Tibial nerve (tissue), 4 donors: ENCODE measurements at regions not wholly inside any gene's neighbourhood (a gene's known extent, or its start where the extent isn't known, plus 50 kb on each side); places are given as distances from the start of the nearest gene placed in this dataset.

Experiments
- DNase-seq, 2 donors: peaks; one replicate each; pipeline ENCODE4 v3.0.0-alpha.2; 2019; ENCODE audit warnings: low spot score in 2 of 2
- H3K27ac ChIP-seq, 4 donors: fragments of 200-600 bp; sonication (generic) in 3 of 4; one replicate each; pipeline ENCODE4 v1.5.1; 2017 to 2019; ENCODE audit warnings: mild to moderate bottlenecking in 1 of 4
- H3K27me3 ChIP-seq, 2 donors: fragments of 200-600 bp; sonication (generic) in 1 of 2; one replicate each; pipeline versions ENCODE4 v1.5.1 to v1.6.0; 2017 to 2019
- H3K36me3 ChIP-seq, 3 donors: fragments of 200-600 bp; sonication (generic); one replicate each; pipeline ENCODE4 v1.5.1; 2018 to 2019
- H3K4me1 ChIP-seq, 4 donors: fragments of 200-600 bp; sonication (generic) in 3 of 4; one replicate each; pipeline ENCODE4 v1.5.1; 2017 to 2019
- H3K4me3 ChIP-seq, 4 donors: fragments of 200-600 bp; sonication (generic) in 3 of 4; one replicate each; pipeline ENCODE4 v1.5.1; 2017 to 2019; ENCODE audit warnings: mild to moderate bottlenecking in 1 of 4, moderate library complexity in 1 of 4
- H3K9me3 ChIP-seq, 4 donors: fragments of 200-600 bp; sonication (generic) in 3 of 4; one replicate each; pipeline ENCODE4 v1.5.1; 2017 to 2019
- CTCF ChIP-seq, 5 experiments: fragments of 200-600 bp in 3 of 5; fragments of 450-650 bp in 2 of 5; sonication (generic) in 3 of 5; IDR thresholded peaks; one replicate each; pipeline ENCODE4 v1.5.1; 2016 to 2019; ENCODE audit warnings: antibody characterized with exemption in 5 of 5, mild to moderate bottlenecking in 3 of 5, moderate library complexity in 2 of 5
- EP300 ChIP-seq, 2 donors: sonication (generic); formaldehyde crosslinking; IDR thresholded peaks; one replicate each; pipeline ENCODE4 v1.6.1; 2017; ENCODE audit warnings: antibody characterized with exemption in 2 of 2, mild to moderate bottlenecking in 1 of 2
- POLR2A ChIP-seq, 2 donors: fragments of 450-650 bp; IDR thresholded peaks; one replicate each; pipeline ENCODE4 v1.6.1; 2017; ENCODE audit warnings: antibody characterized with exemption in 2 of 2, mild to moderate bottlenecking in 2 of 2, moderate library complexity in 2 of 2
- WGBS, 2 donors: methylation state at CpG; one replicate each; pipeline ENCODE4 v1.1.5; 2018; 5-methylcytosine and 5-hydroxymethylcytosine counted together

GRCh38 chr5:108637134-108637533, 110.6 kb upstream of the FER start:
- Histone ChIP-seq H3K27ac (no peak overlapping the region), H3K4me3 (no peak overlapping the region), H3K36me3 (no peaks in the 10 kb centered on the region), H3K4me1 (peaks cover 0 to 13% (median 0%) of the 10 kb centered on the region in 4 donors), H3K27me3 (no peaks in the 10 kb centered on the region), H3K9me3 (no peaks in the 10 kb centered on the region)
- DNase-seq, result no peak
- 86 to 92% methylated on average over 1 of the region's 1 CpG for WGBS, 2 donors
- TF ChIP-seq EP300 (IDR thresholded peaks at IDR 0.05) (no peak), POLR2A (IDR thresholded peaks at IDR 0.05) (no peak), CTCF (IDR thresholded peaks at IDR 0.05) (no peak)

- TF ChIP-seq EP300 (IDR thresholded peaks at IDR 0.05) (no peak), POLR2A (IDR thresholded peaks at IDR 0.05) (no peak), CTCF (IDR thresholded peaks at IDR 0.05) (no peak)
- 91 to 93% methylated on average over 3 of the region's 3 CpGs for WGBS, 2 donors
- no peak for DNase-seq
- Histone ChIP-seq H3K9me3 (no peaks in the 10 kb centered on the region), H3K4me3 (no peak overlapping the region), H3K27me3 (no peaks in the 10 kb centered on the region), H3K36me3 (no peaks in the 10 kb centered on the region), H3K27ac (no peak overlapping the region), H3K4me1 (peaks cover 0 to 11% (median 0%) of the 10 kb centered on the region in 4 donors)
Observed at GRCh38 chr5:108636135-108636853, 111.4 kb upstream of the FER start.

GRCh38 chr5:108634617-108635288, 112.9 kb upstream of the FER start:
- H3K4me1 ChIP-seq, result peaks cover 0 to 11% (median 0%) of the 10 kb centered on the region in 4 donors
- H3K36me3 ChIP-seq, result no peaks in the 10 kb centered on the region
- H3K27ac ChIP-seq, result no peak overlapping the region
- WGBS, 2 donors, result 27 to 53% methylated on average over 1 of the region's 1 CpG
- no peak overlapping the region for H3K4me3 ChIP-seq
- no peaks in the 10 kb centered on the region for H3K27me3 ChIP-seq
- no peaks in the 10 kb centered on the region for H3K9me3 ChIP-seq
- no peak for TF ChIP-seq EP300 (IDR thresholded peaks at IDR 0.05)
- TF ChIP-seq CTCF (IDR thresholded peaks at IDR 0.05), result no peak
- no peak for TF ChIP-seq POLR2A (IDR thresholded peaks at IDR 0.05)
- no peak for DNase-seq

GRCh38 chr5:108634010-108634616, 113.6 kb upstream of the FER start:
- Histone ChIP-seq H3K4me3 (no peak overlapping the region), H3K27me3 (no peaks in the 10 kb centered on the region), H3K36me3 (no peaks in the 10 kb centered on the region), H3K9me3 (no peaks in the 10 kb centered on the region), H3K4me1 (peaks cover 0 to 11% (median 0%) of the 10 kb centered on the region in 4 donors), H3K27ac (no peak overlapping the region)
- no peak for TF ChIP-seq POLR2A (IDR thresholded peaks at IDR 0.05)
- DNase-seq, result no peak

- H3K36me3 ChIP-seq, result no peaks in the 10 kb centered on the region
- DNase-seq, result no peak
- H3K9me3 ChIP-seq, result no peaks in the 10 kb centered on the region
- WGBS, 2 donors, result 91 to 93% methylated on average over 2 of the region's 2 CpGs
- no peak overlapping the region for H3K27ac ChIP-seq
- no peak for TF ChIP-seq CTCF (IDR thresholded peaks at IDR 0.05)
- no peak for TF ChIP-seq POLR2A (IDR thresholded peaks at IDR 0.05)
- no peak for TF ChIP-seq EP300 (IDR thresholded peaks at IDR 0.05)
- no peak overlapping the region for H3K4me3 ChIP-seq
- peaks cover 0 to 10% (median 0%) of the 10 kb centered on the region in 4 donors for H3K4me1 ChIP-seq
- no peaks in the 10 kb centered on the region for H3K27me3 ChIP-seq
Observed at GRCh38 chr5:108629779-108630528, 117.7 kb upstream of the FER start.
